NCI-H2107 treated with DMSO at 0.1 percent for 48 hours (cell line): ENCODE measurements at regions not wholly inside any gene's neighbourhood (a gene's known extent, or its start where the extent isn't known, plus 50 kb on each side); places are given as distances from the start of the nearest gene placed in this dataset.

ENCODE experiments used
- DNase-seq: peaks from one replicate; lab custom pipeline; 2025; ENCODE audit not compliant: unreplicated experiment; lab: John Stamatoyannopoulos, UW

DNA sequence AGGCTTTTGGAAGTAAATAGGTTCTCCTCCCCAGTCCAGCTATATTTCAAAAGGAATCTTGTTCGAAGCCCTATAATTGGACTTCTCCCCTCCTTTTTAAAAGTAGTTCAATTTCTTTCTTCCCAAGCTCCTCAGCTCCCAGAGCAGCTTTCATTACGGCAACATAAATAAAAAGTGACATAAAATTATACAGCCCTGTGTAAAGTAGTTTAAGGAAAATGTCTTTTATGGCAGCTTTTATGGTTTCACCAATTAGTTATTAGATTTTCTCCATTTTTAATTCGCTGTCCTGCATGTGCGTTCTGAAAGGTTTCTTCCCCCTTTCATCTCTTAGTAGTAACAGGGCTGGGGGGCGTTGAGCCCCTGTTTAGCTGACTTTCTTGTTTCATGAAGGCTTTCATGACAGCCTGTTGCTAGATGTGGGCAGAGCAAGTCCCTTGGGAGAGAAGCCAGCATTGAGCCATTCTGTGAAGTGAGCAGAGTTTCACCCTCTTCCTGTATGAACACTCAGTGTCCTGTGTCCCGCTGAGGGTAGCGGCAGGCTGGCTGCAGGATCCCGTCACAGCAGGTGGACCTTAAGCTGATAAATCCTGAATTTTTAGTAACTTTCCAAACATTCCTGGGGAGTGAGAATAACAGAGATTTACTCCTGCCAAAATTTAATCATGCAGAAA lies 229.7 kb upstream of the SPRED2 start:
- DNase-seq = no peak

- DNase-seq = no peak
These were observed 227.9 kb upstream of the SPRED2 start for GRCh38 chr2:65660340-65660739.

DNA sequence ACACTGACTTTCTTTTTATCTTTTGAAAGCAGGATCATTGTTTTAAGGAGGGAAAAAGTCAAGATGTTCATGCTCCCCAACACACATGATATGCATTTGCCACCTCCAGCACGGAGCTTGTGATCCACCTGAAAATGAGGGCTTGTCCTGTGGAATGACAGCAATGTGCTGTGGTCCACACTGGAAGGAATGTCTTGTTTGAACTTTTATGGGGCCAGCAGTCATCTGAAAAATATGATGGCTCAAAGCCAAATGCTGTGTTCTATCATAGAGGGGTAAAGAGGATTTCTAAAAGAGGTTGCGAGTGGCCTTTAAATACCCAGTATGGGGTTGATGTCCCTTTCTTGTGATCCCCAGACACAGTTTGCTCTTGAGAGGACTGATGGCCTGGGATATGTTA lies 226.5 kb upstream of the SPRED2 start:
- no peak for DNase-seq

DNA sequence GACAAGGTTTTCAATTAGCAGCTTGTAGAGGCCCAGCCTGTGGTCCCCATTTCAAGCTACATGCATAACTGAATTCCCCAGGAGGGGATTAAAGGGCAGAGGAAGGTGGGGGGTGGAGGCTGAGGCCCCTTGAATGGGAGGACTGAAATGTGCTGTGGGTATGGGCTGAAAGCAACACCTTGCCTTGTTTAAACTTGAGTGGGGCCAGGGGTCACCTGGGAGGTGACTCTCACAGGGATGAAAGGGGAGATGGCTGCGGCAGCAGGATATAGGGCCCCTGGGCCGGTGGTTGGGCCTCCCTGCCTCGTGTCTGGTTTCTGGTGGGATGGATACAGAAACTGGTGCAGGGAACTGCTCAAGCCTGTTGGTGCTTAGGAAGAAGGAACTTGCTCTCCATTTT lies 225.9 kb upstream of the SPRED2 start:
- DNase-seq = no peak

DNA sequence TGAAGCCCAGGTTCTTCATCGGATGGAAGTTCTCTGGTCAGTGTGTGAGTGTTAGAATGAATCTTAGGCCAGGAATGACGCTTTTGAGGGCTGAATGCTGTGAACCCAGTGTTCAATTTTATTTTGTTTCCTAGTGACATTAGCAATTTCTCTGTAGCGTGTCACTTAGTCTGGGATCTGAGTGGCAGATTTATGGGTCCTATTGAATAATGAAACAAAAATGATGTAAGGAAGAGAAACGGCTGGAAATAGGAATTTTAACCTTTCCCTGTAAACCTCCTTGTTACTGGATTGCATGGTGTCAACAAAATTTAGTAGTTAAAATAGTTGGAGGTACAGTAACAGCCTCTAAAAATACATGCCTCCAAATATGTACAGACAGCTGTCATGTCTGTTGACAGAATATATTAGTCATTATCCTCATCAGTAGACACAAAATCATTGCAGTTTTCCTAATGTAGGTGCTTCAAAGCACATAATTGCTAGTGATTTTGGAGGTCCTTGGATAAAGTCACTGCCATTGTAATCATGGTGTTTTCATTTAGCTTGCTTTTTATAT lies 223.8 kb upstream of the SPRED2 start:
- DNase-seq = no peak

DNA sequence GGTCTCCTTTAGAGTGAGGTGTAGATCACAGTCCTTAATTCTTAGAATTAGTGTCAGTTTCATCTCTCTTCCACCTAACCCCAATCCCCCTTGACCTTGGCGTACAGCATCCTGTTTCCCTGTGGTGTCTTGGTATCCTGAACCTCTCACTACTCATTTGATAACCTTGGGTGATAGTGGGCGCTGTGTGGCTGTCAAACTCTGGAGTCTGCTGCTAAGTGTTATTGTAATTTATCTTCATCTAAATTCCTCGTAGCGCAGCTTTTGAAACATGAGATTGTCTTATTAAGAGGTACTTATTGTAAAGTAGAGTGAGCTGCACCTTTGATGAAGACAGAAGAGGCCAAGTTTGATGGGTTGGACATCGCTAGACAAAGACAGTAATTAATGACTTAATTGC lies 222.6 kb upstream of the SPRED2 start:
- no peak for DNase-seq

- DNase-seq = no peak
These were observed 222.1 kb upstream of the SPRED2 start for GRCh38 chr2:65654496-65654895.

DNA sequence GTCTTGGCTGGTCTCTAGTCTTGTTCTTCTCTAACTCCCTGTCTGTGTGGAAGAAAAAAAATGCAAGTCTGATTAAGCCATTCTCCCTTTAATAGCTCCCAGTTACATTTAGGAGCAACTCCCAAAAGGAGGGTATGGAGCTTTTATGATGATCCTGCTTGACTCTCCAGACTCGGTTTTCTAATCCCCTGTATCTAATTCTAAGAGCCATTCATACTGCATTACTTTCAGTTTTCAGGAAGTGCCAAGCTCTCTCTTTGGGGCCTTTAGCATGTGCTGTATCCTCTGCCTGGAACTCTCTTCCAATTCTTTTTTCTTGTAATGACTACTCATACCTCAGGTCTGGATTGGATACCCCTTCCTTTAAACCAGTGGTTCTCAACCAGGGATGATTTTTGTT lies 219.7 kb upstream of the SPRED2 start:
- DNase-seq = no peak

DNA sequence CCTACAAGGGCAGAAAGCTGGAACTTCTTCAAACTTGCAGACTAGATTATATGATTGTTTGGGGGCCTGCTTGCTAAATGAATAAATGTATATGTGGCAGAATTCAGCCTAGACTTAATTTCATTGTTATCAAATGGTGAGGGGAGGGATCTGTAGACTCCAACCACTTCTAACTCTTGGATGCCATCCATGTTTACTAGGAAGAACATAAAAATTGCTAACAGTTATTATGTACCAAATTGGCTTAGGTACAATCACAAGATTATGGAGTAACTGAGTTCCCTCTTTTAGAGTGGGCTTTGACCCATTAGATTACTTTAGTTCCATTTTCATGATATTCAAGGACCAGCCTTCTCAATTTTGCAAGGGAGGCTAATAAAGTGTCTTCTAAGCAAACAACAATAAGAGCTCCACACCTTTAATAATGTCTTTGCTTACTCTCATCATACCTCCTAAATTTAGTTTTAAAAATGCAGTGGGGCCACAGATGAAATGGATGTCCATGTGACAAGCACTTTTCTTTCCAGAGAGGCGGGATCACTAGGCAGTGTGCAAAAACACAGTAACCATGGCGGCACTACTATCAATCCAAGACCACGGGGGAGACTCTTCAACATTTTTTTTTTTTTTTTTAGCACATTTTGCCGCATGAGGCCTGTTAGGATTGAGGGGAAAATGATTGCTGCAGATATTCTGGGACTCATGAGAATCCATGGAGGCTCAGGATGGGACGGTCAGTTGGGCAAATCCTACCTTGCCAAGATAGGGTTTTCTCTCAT lies 217.6 kb upstream of the SPRED2 start:
- DNase-seq = no peak

DNA sequence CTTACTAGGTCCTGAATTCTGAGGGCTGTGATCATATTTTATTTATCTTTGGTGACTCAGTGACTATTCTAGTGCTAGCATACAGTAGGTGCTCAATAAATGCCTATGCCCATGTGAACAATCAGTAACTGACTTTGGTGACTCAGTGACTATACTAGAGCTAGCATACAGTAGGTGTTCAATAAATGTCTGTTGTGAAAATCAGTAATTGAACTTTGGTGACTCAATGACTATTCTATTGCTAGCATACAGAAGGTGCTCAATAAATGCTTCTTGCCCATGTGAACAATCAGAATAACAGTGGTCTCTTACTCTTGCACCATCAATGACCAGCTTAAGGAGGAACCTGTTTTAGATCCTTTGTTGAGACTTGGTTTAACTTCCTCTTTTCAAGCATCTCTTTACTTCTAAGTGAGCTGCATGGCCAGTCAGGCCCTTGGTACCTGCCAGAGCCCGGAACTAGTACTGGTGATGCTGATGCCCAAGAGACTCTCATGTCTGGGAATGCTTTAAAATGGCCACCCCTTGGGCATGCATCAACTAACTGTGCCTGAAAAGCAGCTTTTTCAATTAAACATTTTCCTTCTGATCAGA lies 214.9 kb upstream of the SPRED2 start:
- DNase-seq = no peak

DNA sequence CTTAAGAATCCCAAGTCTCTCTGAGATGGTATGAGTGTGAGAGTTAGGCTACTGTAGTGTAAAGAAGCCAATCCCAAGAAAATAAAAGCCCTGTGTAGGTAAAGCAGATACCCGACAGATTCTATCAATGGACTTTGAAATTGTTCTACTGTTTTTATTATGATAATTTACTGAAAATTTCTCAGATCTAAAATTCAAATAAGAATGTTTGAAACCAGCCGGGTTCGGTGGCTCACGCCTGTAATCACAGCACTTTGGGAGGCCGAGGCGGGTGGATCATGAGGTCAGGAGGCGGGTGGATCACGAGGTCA lies 208.3 kb upstream of the SPRED2 start:
- DNase-seq = no peak

DNA sequence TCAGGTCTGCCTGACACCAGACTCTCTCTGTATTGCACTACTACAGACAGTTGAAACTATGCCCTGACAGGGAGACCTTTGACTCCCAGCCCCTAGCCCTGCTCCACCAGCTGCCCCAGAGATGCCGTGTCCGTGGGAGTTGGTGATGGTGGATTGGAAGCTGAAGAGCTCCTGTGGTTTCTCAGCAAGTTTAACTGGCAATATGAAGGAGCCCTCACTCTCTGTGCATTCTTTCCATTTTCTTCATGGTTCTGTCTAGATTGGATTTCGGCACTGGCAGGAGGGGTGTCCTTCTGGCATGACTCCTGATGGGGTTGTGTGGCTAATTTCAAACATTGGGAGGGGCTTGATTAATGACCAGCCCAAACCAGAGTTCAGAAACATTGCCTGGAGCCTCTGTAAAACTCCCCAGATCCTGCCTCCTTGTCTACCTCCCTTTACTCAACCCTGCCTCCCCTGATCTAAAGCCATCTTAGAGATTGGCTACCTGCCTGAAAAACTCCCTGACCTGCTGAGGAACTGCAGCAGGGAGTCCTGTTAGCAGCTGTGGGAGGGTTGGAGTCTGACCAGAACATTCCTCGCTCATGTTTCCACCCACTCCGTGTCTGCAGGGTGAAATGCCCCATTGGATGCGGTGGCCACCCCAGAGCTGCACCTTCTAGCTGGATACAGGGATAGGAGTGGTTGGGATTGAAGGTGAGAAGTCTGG lies 206.9 kb upstream of the SPRED2 start:
- DNase-seq = no peak

GRCh38 chr2:65638443-65638842 lies 206.0 kb upstream of the SPRED2 start:
- DNase-seq = no peak

- no peak for DNase-seq
These were observed 204.5 kb upstream of the SPRED2 start for GRCh38 chr2:65636813-65637483.

DNA sequence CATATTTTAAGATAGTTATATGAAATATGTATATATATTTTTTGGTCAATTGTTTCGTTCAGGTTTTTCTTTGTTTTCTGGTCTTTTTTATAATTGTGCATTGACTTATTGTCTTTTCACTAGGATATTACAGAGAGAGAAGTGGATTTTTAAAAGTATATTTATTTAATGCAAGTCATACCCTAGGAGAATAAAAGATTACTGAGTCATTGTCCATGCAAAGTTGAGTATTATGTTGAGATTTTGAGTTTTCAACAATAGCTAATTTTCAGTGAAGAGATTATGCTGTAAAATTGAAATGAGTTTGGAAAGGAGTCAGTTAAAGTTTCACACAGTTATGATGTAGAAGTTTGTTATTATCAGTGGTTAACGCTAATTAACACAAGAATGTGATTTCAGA lies 203.6 kb upstream of the SPRED2 start:
- DNase-seq = no peak

DNA sequence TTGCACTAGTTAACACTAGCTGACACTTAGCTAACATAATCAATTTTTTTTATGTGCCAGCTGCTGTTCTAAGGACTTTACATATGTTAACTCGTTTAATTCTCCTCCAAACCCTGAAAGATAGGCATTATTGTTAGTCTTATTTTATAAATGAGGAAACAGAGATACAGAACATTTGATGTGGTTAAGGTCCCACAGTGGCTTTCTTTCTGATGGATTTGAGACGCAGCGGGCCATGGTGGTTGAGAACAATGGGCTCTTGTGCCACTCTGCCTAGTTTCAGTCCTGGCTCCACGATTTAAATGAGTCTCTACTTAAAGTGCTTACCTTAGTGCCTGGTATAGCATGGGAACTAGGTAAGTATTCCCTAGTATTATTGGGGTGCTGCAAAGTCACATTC lies 201.9 kb upstream of the SPRED2 start:
- no peak for DNase-seq

GRCh38 chr2:65630643-65631042 lies 198.2 kb upstream of the SPRED2 start:
- DNase-seq = no peak

DNA sequence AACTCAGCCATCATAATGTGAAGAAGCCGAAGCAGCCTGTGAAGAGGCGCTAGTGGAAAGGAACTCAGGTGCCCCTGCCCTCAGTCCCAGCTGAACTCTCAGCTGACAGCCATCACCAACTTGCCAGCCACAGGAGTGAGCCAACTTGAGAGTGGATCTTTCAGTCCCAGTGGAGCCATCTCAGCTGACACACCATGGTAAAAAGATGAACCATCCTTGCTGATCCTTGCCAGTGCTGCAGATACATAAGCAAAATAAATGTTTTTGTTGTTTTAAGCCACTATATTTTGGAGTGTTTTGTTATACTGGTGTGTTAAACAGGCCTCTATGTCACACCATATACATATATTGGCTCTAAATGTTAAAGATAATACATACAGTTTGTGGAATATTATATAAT lies 195.8 kb upstream of the SPRED2 start:
- DNase-seq = no peak

GRCh38 chr2:65626831-65627230 lies 194.4 kb upstream of the SPRED2 start:
- no peak for DNase-seq

DNA sequence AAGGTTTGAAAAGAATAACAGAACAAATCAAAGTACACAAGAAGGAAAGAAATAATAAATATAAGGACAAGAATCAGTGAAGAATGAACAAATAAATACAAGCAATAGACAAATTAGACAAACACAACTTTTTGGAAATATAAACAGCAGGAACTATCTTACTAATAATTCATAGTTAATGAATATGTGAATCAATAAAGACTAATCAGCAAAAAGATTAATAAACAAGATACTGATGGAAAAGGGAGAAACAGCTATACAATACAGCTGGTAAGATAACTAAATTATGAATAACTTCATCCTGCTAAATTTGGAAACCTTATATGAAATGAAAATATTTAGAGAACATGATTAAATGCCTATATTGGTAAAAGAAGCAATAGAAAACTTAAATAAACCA lies 193.6 kb upstream of the SPRED2 start:
- DNase-seq = no peak

DNA sequence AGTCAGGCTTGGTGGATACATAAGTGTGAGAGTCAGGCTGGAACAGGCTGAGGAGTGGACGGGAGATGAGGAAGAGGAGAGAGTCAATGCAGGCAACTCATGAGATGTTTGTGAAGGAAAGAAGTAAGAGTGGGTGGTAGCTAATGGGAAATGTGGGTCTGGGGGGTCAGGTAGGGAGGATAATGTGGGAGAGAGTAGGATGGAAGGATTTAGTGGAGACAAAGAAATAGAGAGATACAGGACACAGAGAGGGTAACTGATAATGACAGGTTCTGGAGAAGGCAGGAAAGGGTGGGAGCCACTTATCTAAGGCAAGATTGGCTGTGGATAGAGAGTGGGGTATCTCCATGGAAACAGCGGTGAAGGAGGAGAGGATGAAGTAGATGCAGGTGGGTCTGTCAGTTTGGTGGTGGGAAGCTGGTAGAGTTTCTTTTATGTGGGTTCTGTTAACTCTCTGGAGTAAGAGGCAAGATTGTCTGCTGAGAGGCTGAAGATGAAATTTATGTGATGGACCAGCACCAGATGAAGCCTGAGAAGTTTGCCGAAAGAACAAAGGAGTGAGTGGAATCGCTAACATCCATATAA lies 190.6 kb upstream of the SPRED2 start:
- no peak for DNase-seq
